Body of pancreas (tissue), 4 donors: ENCODE measurements at regions not wholly inside any gene's neighbourhood (a gene's known extent, or its start where the extent isn't known, plus 50 kb on each side); places are given as distances from the start of the nearest gene placed in this dataset.

Experiments
- CTCF ChIP-seq, 7 experiments: fragments of 450-650 bp in 4 of 7; fragments of 200-600 bp in 3 of 7; sonication (generic) in 3 of 7; IDR thresholded peaks; one replicate each; pipeline ENCODE4 v1.5.1; 2016 to 2019; ENCODE audit warnings: antibody characterized with exemption in 7 of 7
- POLR2A ChIP-seq, 3 donors: fragments of 450-650 bp; IDR thresholded peaks; one replicate each; pipeline ENCODE4 v1.6.1; 2016; ENCODE audit warnings: antibody characterized with exemption in 3 of 3, mild to moderate bottlenecking in 2 of 3

- TF ChIP-seq CTCF (IDR thresholded peaks at IDR 0.05) (no peak), POLR2A (IDR thresholded peaks at IDR 0.05) (no peak)
Measured at GRCh38 chr20:41690702-41691101, 72.5 kb upstream of the CHD6 start.
